ENCODE measurements at regions not wholly inside any gene's neighbourhood (a gene's known extent, or its start where the extent isn't known, plus 50 kb on each side); places are given as distances from the start of the nearest gene placed in this dataset.

- DNase-seq (ENCODE audit: low spot score) = no peak
These were observed 84.9 kb upstream of the GLIS3 start for GRCh38 chr9:4384750-4385149.

- DNase-seq (ENCODE audit: low spot score) = peak; percentile 19
These were observed 83.0 kb upstream of the GLIS3 start for GRCh38 chr9:4382722-4383317.

- DNase-seq (ENCODE audit: low spot score) = no peak
These were observed 81.9 kb upstream of the GLIS3 start for GRCh38 chr9:4381744-4382143.

- no peak for DNase-seq (ENCODE audit: low spot score)
These were observed 80.5 kb upstream of the GLIS3 start for GRCh38 chr9:4380406-4380805.

DNA sequence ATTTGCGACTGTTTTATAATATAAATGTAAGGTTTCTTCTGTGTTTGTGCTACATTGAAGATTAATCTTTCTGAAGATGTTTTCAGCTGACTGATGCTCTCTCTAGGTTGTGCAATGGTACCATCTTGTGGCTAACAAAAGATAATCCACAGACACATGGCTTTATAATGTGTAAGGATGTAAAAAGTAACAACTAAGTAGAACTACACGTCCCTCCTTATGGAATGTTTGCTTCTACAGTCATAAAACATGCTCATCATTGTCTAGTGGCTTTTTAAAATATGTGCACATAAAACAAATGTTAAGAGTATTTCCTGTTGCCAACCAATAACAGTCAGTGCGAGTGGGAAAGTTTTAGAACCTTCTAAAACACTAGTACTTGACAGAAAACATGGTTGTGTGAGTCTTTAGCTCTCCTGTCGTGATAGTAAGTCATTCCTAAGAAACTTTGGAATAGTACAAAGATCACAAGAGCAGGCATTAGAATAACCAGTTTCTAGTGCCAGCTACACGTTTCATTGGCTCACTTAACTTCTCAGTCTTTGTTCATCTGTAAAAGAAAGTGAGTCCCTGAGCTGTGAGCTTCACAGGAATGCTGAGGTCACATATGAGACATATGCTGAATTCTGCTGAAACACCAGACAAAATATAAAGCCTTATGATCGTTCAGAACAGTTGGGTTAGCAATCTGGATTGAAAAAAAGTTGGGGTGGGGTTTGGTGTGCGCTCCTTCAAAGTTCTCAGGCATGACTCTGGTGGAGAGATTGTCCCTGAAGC is 75.7 kb upstream of the GLIS3 start:
- DNase-seq (ENCODE audit: low spot score) = peak; percentile 48

GRCh38 chr9:4371108-4371507 is 71.2 kb upstream of the GLIS3 start:
- DNase-seq (ENCODE audit: low spot score) = peak; percentile 67

DNA sequence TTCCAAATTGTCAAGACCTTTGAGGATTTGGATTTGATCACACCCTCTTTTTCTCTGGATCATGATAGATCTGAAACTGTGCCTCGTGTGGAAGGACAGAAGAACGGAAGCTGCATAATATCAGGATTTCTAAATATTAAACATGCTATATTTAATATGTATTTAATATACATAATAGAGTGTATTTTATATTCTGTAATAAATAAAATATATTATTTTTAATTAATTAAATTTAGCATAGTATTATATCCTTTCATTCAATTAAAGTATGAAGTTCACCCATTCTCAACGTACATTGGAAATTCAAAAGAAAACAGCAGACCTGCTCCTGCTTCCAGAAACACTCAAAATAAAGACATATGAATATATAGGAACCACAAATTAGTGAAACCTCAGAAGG is 70.6 kb upstream of the GLIS3 start:
- no peak for DNase-seq (ENCODE audit: low spot score)

DNA sequence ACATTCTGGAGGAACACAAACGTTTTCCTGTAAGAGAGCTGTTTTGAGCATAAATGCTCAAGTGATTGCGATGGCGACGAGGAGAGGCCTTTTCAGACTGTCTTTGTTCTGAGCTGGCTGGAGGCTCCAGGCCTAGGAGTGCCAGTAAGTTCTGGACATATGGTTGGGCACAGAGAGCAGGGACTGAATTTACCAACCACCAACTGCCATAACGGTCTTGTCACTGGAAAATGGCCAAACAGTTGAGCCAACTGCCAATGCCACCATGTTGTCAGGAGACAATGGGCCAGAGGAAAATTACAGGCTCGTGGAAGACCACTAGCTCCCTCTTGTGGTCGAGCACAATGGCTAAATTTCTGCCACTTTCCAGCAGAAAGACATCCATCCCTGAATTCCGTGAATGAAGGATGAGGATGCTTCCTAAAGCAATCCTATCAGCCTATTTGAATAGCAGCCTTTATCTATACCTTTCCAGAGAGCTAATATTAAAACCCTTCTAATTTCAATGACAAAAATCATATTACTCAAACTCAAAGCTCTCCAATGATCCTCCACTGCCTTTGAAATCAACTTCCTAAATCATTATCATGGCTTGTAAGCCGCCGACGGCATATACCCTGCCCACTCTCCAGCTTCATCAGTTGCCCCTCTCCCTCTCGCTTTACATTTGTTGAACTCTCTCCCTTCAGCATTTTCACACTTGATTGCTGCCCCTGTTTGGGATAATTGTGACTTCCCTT is 66.9 kb upstream of the GLIS3 start:
- peak; percentile 36 for DNase-seq (ENCODE audit: low spot score)

- DNase-seq (ENCODE audit: low spot score) = no peak
These were observed 65.2 kb upstream of the GLIS3 start for GRCh38 chr9:4365055-4365454.

GRCh38 chr9:4362281-4362680 is 62.4 kb upstream of the GLIS3 start:
- no peak for DNase-seq (ENCODE audit: low spot score)

GRCh38 chr9:4359016-4359415 is 59.1 kb upstream of the GLIS3 start:
- DNase-seq (ENCODE audit: low spot score) = no peak

GRCh38 chr9:4357929-4358328 is 58.1 kb upstream of the GLIS3 start:
- no peak for DNase-seq (ENCODE audit: low spot score)

- DNase-seq (ENCODE audit: low spot score) = no peak
These were observed 56.4 kb upstream of the GLIS3 start for GRCh38 chr9:4356306-4356705.

DNA sequence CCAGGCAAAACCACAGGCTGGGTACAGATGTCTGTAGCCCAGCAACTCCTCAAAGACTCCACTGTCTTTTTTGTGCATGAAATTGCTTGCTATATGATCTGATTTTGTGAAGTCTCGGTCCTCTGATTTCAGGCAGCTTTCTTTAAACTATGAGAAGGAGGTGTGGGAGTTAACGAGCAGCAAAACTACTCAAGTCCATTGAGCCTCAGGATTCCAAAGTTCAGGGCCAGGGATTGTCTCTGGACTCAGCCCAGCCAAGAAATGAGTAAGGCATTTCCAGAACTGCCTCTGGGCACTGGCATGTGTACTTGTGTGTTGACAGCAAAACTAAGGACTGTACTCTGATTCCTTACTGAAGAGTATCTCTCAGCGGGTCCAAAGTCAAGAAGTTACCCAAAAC is 53.4 kb upstream of the GLIS3 start:
- DNase-seq (ENCODE audit: low spot score) = no peak

DNA sequence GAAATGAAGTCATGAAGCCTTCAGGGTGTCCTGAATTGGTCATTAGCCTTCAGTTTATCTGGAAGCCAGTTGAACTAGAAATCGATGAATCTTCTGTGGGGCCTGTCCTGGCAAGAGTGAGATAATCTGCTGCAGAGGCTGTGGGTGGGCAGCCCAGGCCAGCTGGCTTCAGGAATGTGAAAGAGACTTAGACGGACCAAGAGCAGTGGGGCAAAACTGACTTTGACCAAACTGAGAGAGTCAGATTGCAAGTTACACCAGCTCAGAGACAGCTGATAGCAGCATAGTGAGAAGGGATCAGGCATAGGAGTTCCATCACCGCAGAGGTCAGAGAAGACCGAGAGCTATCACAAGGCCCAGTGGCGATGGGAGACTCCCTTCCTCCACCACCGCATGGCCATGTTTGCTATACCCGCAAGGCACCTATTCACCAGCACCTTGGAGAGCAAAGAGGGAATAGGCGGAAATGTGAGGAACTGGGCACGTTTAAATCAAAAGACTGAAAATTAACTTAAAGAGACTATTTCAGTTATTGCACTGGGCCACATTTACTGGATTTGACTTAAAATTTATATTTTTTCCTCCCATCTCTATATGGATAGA is 50.0 kb upstream of the GLIS3 start:
- no peak for DNase-seq (ENCODE audit: low spot score)

Data from hepatic stellate cell (primary cell).